ENCODE measurements at regions not wholly inside any gene's neighbourhood (a gene's known extent, or its start where the extent isn't known, plus 50 kb on each side); places are given as distances from the start of the nearest gene placed in this dataset.
A peak's percentile ranks its signal among the peaks of the same experiment; 100 is the strongest.

DNA sequence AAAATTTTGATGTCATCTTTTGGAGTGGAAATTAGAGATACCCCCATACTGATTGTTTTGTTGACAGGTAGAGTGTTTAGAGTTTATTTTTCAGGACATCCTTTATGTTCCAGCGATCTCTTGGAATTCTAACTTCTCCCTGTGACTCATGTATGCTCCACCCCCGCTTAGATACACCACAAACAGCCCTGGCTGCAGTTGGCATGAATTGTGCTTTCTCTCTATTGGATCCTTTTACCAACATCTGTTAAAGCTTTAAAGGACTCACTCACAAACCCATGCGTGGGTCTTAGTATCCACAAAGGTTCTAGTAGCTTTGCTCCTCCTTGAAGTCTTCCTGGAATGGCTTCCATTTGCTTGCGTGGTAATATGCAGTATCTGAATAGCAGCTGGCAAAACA, 409.5 kb upstream of the POU3F3 start:
- Histone ChIP-seq H3K27ac (no peak overlapping the region), H3K36me3 (no peaks in the 10 kb centered on the region), H3K27me3 (no peaks in the 10 kb centered on the region), H3K4me1 (peaks cover 0 to 3% of the 10 kb centered on the region in 2 donors), H3K9me3 (no peaks in the 10 kb centered on the region), H3K4me3 (no peak overlapping the region)
- no peak for DNase-seq
- TF ChIP-seq, protein P1, sequence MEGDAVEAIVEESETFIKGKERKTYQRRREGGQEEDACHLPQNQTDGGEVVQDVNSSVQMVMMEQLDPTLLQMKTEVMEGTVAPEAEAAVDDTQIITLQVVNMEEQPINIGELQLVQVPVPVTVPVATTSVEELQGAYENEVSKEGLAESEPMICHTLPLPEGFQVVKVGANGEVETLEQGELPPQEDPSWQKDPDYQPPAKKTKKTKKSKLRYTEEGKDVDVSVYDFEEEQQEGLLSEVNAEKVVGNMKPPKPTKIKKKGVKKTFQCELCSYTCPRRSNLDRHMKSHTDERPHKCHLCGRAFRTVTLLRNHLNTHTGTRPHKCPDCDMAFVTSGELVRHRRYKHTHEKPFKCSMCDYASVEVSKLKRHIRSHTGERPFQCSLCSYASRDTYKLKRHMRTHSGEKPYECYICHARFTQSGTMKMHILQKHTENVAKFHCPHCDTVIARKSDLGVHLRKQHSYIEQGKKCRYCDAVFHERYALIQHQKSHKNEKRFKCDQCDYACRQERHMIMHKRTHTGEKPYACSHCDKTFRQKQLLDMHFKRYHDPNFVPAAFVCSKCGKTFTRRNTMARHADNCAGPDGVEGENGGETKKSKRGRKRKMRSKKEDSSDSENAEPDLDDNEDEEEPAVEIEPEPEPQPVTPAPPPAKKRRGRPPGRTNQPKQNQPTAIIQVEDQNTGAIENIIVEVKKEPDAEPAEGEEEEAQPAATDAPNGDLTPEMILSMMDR (IDR thresholded peaks at IDR 0.05): no peak
- intact Hi-C loops (cut with DNase I): no loop called here
- ATAC-seq: no peak

DNA sequence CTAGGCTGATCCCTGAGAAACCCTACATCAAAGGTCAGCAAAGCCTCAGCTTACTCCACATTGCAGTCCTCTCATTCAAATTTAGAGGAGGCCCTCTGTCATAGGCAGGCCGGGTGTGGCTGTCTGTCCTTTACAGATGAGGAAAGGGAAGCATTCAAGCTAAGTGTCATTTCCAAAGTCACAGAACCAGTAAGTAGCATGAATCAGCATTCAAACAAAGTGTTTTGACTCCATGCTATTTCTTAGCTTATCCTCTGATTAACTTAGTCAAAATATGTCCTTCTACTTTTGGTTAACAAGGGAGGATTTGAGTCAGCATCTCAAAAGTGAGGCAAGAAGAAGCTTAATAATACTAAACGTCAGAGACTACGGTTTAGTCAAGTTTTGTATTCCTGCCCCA, 409.0 kb upstream of the POU3F3 start:
- Histone ChIP-seq H3K27me3 (no peaks in the 10 kb centered on the region), H3K4me1 (peaks cover 0 to 3% of the 10 kb centered on the region in 2 donors), H3K36me3 (no peaks in the 10 kb centered on the region), H3K27ac (no peak overlapping the region), H3K4me3 (no peak overlapping the region), H3K9me3 (no peaks in the 10 kb centered on the region)
- no peak for ATAC-seq
- intact Hi-C loops (cut with DNase I): no loop called here
- TF ChIP-seq, protein P1 (IDR thresholded peaks at IDR 0.05): no peak
- peak in 1 of 4 donors; percentile 6 for DNase-seq

DNA sequence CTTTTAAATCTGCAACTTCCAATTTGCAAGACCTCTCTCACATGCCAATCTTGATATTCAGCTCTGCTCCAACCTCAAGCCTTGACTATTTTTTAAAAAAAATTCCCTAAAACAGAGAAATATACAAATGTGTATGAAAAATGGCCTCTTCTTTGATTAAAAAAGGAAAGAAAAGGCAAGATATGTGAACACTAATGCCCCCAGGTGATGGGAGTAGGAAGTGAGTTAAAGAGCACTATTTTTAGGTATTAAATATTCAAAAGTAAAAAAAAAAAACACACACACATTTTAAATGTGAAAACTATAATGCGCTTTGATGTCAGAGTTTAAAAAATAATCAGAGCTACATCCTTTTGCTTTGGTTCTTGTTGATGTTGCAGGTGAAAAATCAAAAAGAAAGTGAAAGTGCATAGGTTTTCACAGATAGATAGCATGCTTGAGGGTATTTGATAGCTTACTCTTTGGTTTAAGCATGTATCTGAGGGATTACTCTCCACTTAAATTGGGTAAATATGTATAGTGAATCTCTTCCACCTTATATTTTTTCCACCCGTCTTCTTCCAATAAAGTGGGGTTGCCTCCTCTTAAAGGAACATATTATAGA, 406.0 kb upstream of the POU3F3 start:
- ATAC-seq (no peak), DNase-seq (peak in 1 of 4 donors; percentile 6)
- Histone ChIP-seq H3K4me3 (no peak overlapping the region), H3K36me3 (no peaks in the 10 kb centered on the region), H3K9me3 (no peaks in the 10 kb centered on the region), H3K27me3 (no peaks in the 10 kb centered on the region), H3K27ac (no peak overlapping the region), H3K4me1 (peaks cover 0 to 3% of the 10 kb centered on the region in 2 donors)
- TF ChIP-seq, protein P1 (IDR thresholded peaks at IDR 0.05): peak in 1 of 2 donors; percentile 12
- intact Hi-C loops (cut with DNase I): no loop called here

DNA sequence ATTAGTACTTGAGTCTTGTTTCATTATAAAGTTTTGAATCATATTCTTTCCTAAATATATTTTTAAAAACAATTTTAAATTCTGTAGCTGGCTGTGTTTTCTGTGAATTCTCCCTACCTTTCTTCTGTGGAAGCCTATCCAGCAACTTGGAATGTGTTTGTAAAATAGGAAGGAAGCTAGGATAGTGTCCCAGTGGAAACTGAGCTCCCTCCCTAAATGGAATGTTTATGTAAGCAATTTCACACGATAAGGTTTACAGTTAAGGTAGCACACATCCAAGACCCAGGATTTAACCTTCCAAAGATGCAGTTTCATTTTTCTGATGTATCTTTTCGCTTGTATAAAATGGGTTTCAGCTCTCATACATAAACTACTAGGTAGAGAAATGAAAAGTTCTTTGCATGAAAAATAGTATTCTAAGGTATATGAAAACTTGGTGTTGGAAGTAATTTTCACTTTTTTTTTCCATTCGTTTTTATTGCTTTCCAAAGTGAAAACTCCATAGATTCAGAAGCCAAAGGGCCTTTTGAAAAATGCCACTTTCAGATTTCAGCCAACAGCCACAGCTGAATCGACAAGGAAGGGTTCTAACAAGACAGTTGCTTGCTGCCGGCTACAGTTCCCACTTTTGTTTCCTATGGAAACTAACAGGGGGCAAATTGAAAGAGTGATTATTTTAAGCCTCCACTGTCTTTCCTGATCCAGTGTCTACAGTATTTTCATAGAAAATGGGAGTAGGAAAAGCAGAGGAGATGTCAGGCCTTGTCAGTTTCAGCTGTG, 405.1 kb upstream of the POU3F3 start:
- TF ChIP-seq, protein P1 (IDR thresholded peaks at IDR 0.05): no peak
- Histone ChIP-seq H3K36me3 (no peaks in the 10 kb centered on the region), H3K9me3 (no peaks in the 10 kb centered on the region), H3K4me1 (peaks cover 0 to 3% of the 10 kb centered on the region in 2 donors), H3K4me3 (no peak overlapping the region), H3K27ac (no peak overlapping the region), H3K27me3 (no peaks in the 10 kb centered on the region)
- DNase-seq: no peak
- ATAC-seq: no peak
- intact Hi-C loops (cut with DNase I): no loop called here

DNA sequence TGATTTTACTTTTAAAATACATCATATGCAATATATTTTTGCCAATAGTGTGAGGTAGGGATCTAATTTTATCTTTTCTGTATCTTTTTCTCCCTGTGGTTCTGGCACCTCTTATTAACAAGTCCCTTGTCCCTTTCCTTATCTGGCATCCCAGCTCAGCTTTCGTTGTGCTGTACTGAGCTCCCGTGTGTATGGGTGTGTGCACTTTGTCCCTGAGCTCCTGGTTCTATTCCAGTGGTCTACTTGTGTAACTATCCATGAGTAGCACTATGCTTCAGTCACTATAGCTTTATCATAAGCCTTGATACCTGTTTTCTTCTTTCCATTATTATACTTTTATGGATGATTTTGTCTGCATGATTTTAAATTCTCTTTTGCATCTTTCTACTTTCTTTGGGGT, 401.4 kb upstream of the POU3F3 start:
- TF ChIP-seq, protein P1 (IDR thresholded peaks at IDR 0.05): no peak
- no peaks in the 10 kb centered on the region for H3K9me3 ChIP-seq
- no peaks in the 10 kb centered on the region for H3K36me3 ChIP-seq
- H3K4me3 ChIP-seq: no peak overlapping the region
- ATAC-seq (no peak), DNase-seq (no peak)
- H3K4me1 ChIP-seq: peaks cover 0 to 3% of the 10 kb centered on the region in 2 donors
- no peaks in the 10 kb centered on the region for H3K27me3 ChIP-seq
- H3K27ac ChIP-seq: no peak overlapping the region
- intact Hi-C loops (cut with DNase I): no loop called here

Measured in left lung (tissue), 4 donors.